Right atrium auricular region (tissue), 2 donors: ENCODE measurements at regions not wholly inside any gene's neighbourhood (a gene's known extent, or its start where the extent isn't known, plus 50 kb on each side); places are given as distances from the start of the nearest gene placed in this dataset.

ENCODE experiments used
- DNase-seq: peaks from one replicate; pipeline ENCODE4 v3.0.0-alpha.2; 2019; ENCODE audit warnings: low spot score
- H3K27ac ChIP-seq, 2 donors: fragments of 200-600 bp; sonication (generic); 1 replicate in 1 of 2; 2 replicates in 1 of 2; pipeline ENCODE4 v1.5.1; 2016 to 2019
- H3K27me3 ChIP-seq, 2 donors: fragments of 200-600 bp; sonication (generic); one replicate each; pipeline versions ENCODE4 v1.5.1 to v1.6.0; 2017 to 2019
- H3K36me3 ChIP-seq: fragments of 200-600 bp; sonication (generic); one replicate; pipeline ENCODE4 v1.5.1; 2016
- H3K4me1 ChIP-seq, 2 donors: fragments of 200-600 bp; sonication (generic); one replicate each; pipeline versions ENCODE4 v1.5.1 to v1.6.0; 2017 to 2019
- H3K4me3 ChIP-seq, 2 donors: fragments of 200-600 bp; sonication (generic); 1 replicate in 1 of 2; 2 replicates in 1 of 2; pipeline ENCODE4 v1.5.1; 2017 to 2019; ENCODE audit warnings: mild to moderate bottlenecking in 1 of 2, moderate library complexity in 1 of 2
- H3K9me3 ChIP-seq, 2 donors: fragments of 200-600 bp; sonication (generic); one replicate each; pipeline ENCODE4 v1.5.1; 2019
- TF ChIP-seq, protein P1 (sequence below), 2 donors: fragments of 200-600 bp; sonication (generic); IDR thresholded peaks; one replicate each; pipeline ENCODE4 v1.5.1; 2019; ENCODE audit warnings: antibody characterized with exemption in 2 of 2

DNA sequence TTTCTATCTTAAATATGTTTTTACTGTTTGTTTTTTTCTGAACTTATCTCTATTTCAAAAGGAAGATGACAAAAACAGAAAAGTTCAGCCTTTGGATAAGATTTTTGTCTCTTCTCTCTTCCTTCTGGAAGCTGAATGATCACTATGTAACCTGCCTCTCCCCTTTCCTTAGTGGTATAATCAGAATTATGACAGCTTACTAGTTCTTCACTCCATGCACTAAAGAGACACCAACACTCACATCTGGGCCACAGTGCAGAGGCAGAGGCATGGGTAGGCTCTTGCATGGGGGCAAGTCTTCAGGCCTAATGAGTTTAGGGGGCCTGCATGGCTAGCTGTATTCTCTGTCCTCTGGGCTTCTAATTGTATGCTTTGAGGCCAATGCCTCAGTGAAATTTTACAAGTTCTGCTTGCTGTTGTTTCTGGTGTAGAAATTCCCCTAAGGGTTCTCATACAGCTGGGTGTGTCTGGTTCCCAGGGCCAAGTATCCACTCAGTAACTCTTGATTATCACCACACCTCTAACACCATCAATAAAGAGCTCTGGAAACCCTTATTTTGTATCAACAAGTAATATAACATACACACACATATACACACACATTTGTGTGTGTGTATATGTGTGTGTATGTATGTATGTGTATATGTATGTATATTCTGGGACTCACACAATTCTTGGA is 96.8 kb upstream of the POM121L12 start:
- no peaks in the 10 kb centered on the region for H3K27me3 ChIP-seq
- DNase-seq, result no peak
- TF ChIP-seq, protein P1, sequence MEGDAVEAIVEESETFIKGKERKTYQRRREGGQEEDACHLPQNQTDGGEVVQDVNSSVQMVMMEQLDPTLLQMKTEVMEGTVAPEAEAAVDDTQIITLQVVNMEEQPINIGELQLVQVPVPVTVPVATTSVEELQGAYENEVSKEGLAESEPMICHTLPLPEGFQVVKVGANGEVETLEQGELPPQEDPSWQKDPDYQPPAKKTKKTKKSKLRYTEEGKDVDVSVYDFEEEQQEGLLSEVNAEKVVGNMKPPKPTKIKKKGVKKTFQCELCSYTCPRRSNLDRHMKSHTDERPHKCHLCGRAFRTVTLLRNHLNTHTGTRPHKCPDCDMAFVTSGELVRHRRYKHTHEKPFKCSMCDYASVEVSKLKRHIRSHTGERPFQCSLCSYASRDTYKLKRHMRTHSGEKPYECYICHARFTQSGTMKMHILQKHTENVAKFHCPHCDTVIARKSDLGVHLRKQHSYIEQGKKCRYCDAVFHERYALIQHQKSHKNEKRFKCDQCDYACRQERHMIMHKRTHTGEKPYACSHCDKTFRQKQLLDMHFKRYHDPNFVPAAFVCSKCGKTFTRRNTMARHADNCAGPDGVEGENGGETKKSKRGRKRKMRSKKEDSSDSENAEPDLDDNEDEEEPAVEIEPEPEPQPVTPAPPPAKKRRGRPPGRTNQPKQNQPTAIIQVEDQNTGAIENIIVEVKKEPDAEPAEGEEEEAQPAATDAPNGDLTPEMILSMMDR (IDR thresholded peaks at IDR 0.05), result no peak
- H3K4me3 ChIP-seq, result no peak overlapping the region
- H3K36me3 ChIP-seq, result no peaks in the 10 kb centered on the region
- H3K9me3 ChIP-seq, result no peaks in the 10 kb centered on the region
- H3K4me1 ChIP-seq, result no peaks in the 10 kb centered on the region
- H3K27ac ChIP-seq, result no peak overlapping the region

DNA sequence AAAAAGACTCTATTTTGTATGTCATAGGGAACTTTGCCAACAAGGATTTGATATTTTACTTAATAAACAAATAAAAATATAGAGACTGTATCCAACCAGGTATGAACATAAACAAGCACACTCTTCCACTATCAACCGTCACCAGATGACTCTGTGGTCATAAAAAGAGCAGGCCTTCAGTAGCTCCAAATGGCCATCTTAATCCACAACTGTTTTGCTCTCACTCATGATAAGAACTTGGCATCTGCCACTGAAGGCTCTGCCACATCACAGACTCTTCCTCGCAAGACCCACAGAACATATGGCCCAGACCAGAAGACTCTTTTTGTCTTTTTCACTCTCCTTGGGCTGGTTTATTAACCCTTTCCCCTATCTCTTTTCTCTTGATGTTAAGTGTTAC is 98.7 kb upstream of the POM121L12 start:
- H3K27me3 ChIP-seq, result no peaks in the 10 kb centered on the region
- DNase-seq, result no peak
- H3K36me3 ChIP-seq, result no peaks in the 10 kb centered on the region
- H3K4me1 ChIP-seq, result no peaks in the 10 kb centered on the region
- no peak overlapping the region for H3K27ac ChIP-seq
- H3K9me3 ChIP-seq, result no peaks in the 10 kb centered on the region
- TF ChIP-seq, protein P1 (IDR thresholded peaks at IDR 0.05), result no peak
- H3K4me3 ChIP-seq, result no peak overlapping the region

DNA sequence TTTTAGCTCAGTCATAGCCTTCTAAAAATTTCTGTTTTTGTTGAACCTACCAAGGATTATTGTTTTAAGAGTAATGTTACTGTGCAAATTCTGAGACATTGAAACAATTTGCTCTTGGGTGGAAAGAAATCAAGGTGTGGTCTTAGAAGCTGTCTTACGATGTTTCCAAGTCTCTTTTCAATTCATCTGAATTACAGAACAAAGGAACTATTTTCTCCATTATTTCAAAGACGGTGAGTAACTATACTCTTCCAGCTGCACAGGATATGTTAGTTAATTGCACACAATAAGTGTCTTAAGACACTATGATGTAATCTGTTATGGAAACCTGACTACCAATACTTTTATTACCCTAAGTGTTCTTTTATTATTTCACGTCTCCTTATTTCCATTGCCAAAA is 106.8 kb upstream of the POM121L12 start:
- no peak overlapping the region for H3K27ac ChIP-seq
- no peak for DNase-seq
- H3K9me3 ChIP-seq, result no peaks in the 10 kb centered on the region
- TF ChIP-seq, protein P1 (IDR thresholded peaks at IDR 0.05), result no peak
- H3K36me3 ChIP-seq, result no peaks in the 10 kb centered on the region
- H3K4me1 ChIP-seq, result no peaks in the 10 kb centered on the region
- no peak overlapping the region for H3K4me3 ChIP-seq
- no peaks in the 10 kb centered on the region for H3K27me3 ChIP-seq

DNA sequence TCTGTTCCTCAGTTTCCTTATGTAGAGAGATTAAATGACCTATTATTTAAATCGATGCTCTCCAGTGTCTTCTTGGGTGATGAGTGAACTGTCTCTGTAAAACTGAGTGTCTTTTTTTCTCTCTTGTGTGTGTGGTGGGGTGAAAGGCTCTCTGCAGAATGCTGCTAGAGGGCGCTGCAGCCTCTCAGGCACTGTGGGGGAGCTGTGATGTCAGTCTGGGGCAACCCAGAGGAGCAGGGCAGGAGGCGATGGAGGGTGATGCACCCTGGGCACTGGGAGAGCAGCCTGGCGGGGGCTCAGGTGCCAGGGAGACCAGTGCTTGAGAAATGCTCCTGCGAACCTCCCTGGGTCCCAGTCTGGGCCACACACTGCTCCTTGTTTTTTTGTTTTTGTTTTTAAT is 110.1 kb upstream of the POM121L12 start:
- H3K9me3 ChIP-seq, result no peaks in the 10 kb centered on the region
- H3K4me3 ChIP-seq, result no peak overlapping the region
- no peaks in the 10 kb centered on the region for H3K4me1 ChIP-seq
- H3K27ac ChIP-seq, result no peak overlapping the region
- TF ChIP-seq, protein P1 (IDR thresholded peaks at IDR 0.05), result no peak
- no peaks in the 10 kb centered on the region for H3K36me3 ChIP-seq
- DNase-seq, result no peak
- H3K27me3 ChIP-seq, result no peaks in the 10 kb centered on the region

DNA sequence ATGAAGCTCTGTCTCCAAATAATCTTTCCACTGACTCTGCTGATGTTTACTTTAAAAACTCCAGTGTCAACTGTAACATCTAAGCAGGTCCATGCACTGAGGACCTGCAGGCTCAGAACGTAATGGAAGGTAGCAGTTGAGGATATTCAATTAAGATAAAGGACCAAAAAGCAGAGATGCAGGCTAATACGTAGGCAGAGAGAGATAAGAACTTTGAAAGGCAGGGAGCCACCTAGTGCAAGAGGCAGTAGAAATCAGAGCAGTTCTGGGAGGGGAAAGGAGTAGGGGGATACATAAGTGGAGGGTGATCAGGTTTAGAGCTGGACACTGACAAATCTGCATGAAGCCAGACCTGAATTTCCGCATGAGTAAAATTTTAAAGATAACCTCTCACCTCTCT is 114.5 kb upstream of the POM121L12 start:
- H3K9me3 ChIP-seq, result no peaks in the 10 kb centered on the region
- H3K27ac ChIP-seq, result no peak overlapping the region
- no peaks in the 10 kb centered on the region for H3K4me1 ChIP-seq
- no peak overlapping the region for H3K4me3 ChIP-seq
- no peaks in the 10 kb centered on the region for H3K36me3 ChIP-seq
- DNase-seq, result no peak
- no peaks in the 10 kb centered on the region for H3K27me3 ChIP-seq
- TF ChIP-seq, protein P1 (IDR thresholded peaks at IDR 0.05), result no peak

DNA sequence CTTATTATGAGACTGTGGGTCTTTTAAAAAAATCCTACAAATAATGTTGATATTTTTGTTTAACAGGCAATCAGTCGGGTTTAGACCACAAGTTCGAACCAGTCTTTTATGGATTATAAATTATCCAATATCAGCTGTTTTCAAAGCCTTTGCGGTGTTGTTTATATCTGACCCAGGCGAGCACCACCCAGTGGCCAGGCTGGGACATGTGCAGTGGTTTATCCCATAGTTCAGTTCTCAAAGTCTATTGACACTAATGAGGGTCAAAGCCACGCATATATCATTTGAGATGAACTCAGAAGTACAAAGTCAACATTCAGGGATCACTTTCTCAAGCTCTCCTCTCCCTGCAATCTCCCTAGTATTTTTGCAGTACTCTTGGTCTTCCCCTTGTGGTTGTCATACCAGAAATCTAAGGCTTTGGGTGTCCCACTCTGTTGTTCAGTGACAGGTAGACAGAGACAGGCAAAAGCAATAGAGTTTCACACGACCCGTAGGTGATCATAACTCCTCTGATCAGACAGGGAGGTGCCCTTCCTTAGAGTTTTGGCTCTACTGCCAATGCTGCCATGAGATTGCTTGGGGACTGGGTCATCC is 117.4 kb upstream of the POM121L12 start:
- DNase-seq, result no peak
- no peaks in the 10 kb centered on the region for H3K4me1 ChIP-seq
- no peak overlapping the region for H3K27ac ChIP-seq
- H3K9me3 ChIP-seq, result no peaks in the 10 kb centered on the region
- no peak overlapping the region for H3K4me3 ChIP-seq
- H3K27me3 ChIP-seq, result no peaks in the 10 kb centered on the region
- TF ChIP-seq, protein P1 (IDR thresholded peaks at IDR 0.05), result no peak
- no peaks in the 10 kb centered on the region for H3K36me3 ChIP-seq
